COLO668 (cell line): ENCODE measurements at regions not wholly inside any gene's neighbourhood (a gene's known extent, or its start where the extent isn't known, plus 50 kb on each side); places are given as distances from the start of the nearest gene placed in this dataset.
"Not testable (repeated sequence)": the region's sequence is repeated elsewhere in the genome, so short reads cannot be mapped to it uniquely, and the experiment has no call there.

Experiments used
- DNase-seq: peaks from one replicate; lab custom pipeline; 2025; ENCODE audit not compliant: unreplicated experiment; lab: John Stamatoyannopoulos, UW

- DNase-seq: not testable (repeated sequence)
These were observed 53.0 kb upstream of the C1QTNF3 start for GRCh38 chr5:34096033-34096432.

DNA sequence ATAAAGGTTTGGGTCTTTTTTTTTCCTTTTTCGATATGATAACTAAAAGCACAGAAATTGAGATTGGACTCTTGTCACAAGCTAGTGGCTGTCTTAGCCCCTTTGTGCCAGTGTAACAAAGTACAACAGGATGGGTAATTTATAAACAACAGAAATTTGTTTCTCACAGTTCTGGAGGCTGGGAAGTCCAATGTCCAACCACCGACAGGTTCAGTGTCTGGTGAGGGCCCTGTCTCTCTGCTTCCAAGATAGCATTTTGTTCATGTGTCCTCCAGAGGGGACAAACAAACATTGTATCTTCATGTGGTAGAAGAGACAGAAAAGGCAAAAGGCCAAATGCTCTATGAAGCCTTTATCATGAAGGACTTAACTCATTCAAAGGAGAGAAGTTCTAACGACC lies 56.9 kb upstream of the C1QTNF3 start:
- DNase-seq: not testable (repeated sequence)

- DNase-seq: not testable (repeated sequence)
These were observed 58.6 kb upstream of the C1QTNF3 start for GRCh38 chr5:34101567-34101966.

DNA sequence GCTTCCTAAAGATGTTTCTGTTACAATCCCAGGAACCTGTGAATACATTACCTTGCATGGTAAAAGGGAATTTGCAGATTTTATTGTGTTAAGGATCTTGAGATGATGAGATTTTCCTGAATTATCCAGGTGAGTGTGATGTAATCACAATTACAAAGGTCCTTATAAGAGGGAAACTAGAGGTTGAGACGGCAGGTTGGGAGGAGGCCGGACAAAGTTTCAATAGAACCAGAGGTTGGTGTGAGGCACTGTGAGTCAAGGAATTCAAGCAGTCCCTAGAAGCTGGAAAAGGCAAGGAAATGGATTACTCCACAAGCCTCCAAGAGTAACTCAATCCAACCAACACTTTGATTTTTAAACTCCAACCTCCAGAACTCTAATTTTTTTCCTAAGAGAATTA lies 65.9 kb upstream of the C1QTNF3 start:
- not testable (repeated sequence) for DNase-seq

DNA sequence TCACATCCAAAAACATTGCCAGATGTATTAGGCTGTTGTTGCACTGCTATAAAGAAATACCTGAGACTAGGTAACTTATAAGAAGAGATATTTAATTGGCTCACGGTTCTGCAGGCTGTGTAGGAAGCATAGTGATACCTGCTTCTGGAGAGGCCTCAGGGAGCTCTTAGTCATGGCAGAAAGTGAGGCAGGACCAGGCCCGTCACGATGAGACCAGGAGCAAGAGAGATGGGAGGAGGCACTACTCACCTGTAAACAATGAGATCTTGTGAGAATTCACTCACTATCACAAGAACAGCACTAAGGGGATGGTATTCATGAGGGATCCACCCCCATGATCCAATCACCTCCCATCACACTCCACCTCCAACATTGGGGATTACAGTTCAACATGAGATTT lies 81.3 kb upstream of the C1QTNF3 start:
- not testable (repeated sequence) for DNase-seq

GRCh38 chr5:34125354-34125753 lies 82.3 kb upstream of the C1QTNF3 start:
- DNase-seq: not testable (repeated sequence)

GRCh38 chr5:34126741-34127140 lies 83.7 kb upstream of the C1QTNF3 start:
- not testable (repeated sequence) for DNase-seq

GRCh38 chr5:34127818-34128217 lies 84.8 kb upstream of the C1QTNF3 start:
- not testable (repeated sequence) for DNase-seq

DNA sequence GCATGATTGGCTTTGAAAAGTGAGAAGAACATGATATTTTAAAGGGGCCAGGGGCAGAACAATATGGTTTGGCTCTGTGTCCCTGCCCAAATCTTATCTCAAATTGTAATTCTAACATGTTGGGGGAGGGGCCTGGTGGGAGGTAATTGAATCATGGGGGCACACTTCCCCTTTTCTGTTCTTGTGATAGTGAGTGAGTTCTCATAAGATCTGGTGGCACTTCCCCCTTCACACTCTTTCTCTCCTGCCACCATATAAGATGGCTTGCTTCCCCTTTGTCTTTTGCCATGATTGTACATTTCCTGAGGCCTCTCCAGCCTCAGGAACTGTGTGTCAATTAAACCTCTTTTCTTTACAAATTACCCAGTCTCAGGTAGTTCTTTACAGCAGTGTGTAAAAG lies 85.9 kb upstream of the C1QTNF3 start:
- DNase-seq: not testable (repeated sequence)

DNA sequence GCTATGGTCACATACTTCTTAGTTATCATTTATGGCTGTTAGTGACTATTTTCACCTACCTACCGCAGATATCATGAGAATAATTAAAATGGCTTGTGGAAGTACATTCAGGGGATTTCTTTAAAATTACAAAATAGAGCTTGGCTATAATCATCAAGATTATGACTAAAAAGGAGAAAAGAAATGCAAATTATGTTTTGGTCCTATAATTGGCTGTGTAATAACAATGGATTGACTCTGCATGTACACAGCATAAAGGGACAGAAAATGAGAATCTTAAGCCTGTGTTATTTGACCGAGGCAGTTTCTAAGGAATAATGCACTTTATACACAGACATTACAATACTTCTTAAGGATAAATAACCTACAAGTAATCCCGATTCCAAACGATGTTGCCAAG lies 112.0 kb upstream of the C1QTNF3 start:
- DNase-seq: not testable (repeated sequence)

GRCh38 chr5:34156703-34157414 lies 113.8 kb upstream of the C1QTNF3 start:
- not testable (repeated sequence) for DNase-seq

GRCh38 chr5:34160904-34161303 lies 117.9 kb upstream of the C1QTNF3 start:
- DNase-seq: not testable (repeated sequence)

DNA sequence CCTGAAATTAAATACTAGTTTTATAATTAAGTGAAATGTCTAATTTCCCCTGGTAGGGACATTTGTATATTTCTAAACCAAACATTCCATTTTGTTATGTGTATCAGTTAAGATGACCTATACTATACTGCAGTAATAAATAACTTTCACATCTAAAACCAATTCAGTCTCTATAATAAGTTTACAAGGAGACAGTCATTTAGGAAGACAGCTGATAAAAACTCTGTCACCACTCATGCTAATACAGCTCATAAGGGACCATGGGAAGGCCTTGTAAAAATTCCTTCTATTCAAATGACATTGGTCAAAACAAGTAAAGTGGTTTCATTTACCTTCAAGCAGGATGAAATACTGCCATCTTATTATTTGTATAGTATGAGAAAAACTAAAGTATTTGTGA lies 128.4 kb upstream of the C1QTNF3 start:
- not testable (repeated sequence) for DNase-seq

DNA sequence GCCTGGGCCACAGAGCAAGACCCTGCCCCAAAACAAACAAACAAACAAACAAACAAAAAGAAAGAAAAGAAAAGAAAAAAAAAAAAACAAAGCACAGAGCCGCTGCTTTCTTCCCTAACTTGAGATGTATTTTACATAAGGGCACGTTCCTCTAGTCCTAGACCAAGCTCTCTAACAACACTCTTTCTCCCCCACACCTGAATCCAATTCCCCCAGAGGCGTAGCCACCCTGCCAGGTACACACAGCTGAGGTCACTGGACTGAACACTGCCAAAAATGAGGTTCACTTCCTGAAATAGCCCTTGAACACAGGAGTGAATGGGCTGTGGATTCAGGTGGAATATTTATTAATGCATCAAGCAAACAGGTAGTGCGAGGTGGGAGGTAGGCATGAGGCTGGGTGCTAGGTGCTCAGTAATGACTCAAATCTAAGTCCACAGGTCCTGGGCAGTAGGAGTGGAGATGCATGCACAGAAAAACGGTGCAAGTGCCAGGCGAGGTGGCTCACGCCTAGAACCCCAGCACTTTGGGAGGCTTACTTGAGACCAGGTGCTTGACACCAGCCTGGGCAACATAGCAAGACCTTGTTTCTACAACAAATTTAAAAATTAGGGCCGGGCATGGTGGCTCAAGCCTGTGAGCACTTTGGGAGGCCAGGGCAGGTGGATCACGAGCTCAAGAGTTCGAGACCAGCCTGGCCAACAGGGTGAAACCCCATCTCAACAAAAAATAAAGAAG lies 136.6 kb upstream of the C1QTNF3 start:
- not testable (repeated sequence) for DNase-seq

- DNase-seq: not testable (repeated sequence)
These were observed 137.2 kb upstream of the C1QTNF3 start for GRCh38 chr5:34180225-34180624.

GRCh38 chr5:34180940-34181614 lies 138.1 kb upstream of the C1QTNF3 start:
- DNase-seq: not testable (repeated sequence)

DNA sequence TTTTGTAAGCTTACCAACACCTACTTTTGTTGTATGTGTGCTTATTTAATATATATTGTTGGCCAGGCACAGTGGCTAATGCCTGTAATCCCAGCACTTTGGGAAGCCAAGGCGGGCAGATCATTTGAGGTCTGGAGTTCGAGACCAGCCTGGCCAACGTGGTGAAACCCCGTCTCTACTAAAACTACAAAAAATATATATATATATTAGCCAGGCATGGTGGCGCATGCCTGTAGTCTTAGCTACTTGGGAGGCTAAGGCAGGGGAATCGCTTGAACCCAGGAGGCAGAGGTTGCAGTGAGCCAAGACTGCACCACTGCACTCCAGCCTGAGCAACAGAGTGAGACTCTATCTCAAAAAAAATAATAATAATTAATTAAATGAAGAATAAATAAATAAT lies 142.0 kb upstream of the C1QTNF3 start:
- not testable (repeated sequence) for DNase-seq

- not testable (repeated sequence) for DNase-seq
These were observed 142.6 kb upstream of the C1QTNF3 start for GRCh38 chr5:34185572-34185971.

- DNase-seq: not testable (repeated sequence)
These were observed 143.1 kb upstream of the C1QTNF3 start for GRCh38 chr5:34186108-34186507.

DNA sequence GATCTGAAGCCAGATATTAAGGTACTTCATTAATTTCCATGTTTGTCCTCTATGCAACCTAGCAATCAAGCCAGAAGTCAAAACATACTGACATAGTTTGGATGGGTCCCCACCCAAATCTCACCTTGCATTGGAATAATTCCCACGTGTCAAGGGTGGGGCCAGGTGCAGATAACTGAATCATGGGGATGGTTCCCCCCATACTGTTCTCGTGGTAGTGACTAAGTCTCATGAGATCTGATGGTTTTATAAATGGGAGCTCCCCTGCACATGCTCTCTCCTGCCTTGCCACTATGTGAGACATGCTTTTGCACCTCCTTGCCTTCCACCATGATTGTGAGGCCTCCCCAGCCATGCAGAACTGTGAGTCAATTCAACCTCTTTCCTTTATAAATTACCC lies 143.9 kb upstream of the C1QTNF3 start:
- DNase-seq: not testable (repeated sequence)

- not testable (repeated sequence) for DNase-seq
These were observed 144.4 kb upstream of the C1QTNF3 start for GRCh38 chr5:34187441-34187840.
